NCI-H345 (cell line): ENCODE measurements at regions not wholly inside any gene's neighbourhood (a gene's known extent, or its start where the extent isn't known, plus 50 kb on each side); places are given as distances from the start of the nearest gene placed in this dataset.
A peak's percentile ranks its signal among the peaks of the same experiment; 100 is the strongest.
"Not testable (repeated sequence)": the region's sequence is repeated elsewhere in the genome, so short reads cannot be mapped to it uniquely, and the experiment has no call there.

Experiments
- DNase-seq: peaks from one replicate; lab custom pipeline; 2025; lab: John Stamatoyannopoulos, UW

GRCh38 chr12:8390001-8390777 lies 65.6 kb upstream of the CLEC6A start:
- peak; percentile 52 for DNase-seq

- peak; percentile 54 for DNase-seq
Measured at GRCh38 chr12:8396225-8397071, 59.3 kb upstream of the CLEC6A start.

- DNase-seq = not testable (repeated sequence)
Measured at GRCh38 chr12:8397378-8397777, 58.4 kb upstream of the CLEC6A start.

GRCh38 chr12:8399496-8400034 lies 56.2 kb upstream of the CLEC6A start:
- not testable (repeated sequence) for DNase-seq

- not testable (repeated sequence) for DNase-seq
Measured at GRCh38 chr12:8403834-8404233, 51.9 kb upstream of the CLEC6A start.

GRCh38 chr12:8404341-8404740 lies 51.4 kb upstream of the CLEC6A start:
- DNase-seq = not testable (repeated sequence)
